ENCODE measurements at regions not wholly inside any gene's neighbourhood (a gene's known extent, or its start where the extent isn't known, plus 50 kb on each side); places are given as distances from the start of the nearest gene placed in this dataset.

DNA sequence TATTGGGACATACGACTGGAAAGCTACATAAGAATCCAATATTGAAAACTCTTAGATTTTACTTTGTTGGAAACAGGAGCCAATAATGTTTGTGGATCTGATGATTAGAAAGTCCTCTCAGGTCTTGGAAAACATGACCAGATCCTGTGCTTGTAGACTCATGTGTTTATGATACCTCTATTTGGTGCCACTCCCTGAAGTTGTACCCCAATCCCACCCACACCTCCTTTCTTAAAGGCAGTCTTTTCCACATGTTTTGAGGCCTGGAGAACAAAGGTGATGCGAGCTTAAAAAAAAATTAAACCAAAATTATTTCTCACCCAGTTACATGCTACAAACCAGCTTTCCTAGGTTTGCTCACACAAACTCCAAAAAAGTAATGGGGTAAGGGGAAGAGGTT, 262.7 kb downstream of the PTTG2 start:
- DNase-seq (no peak), ATAC-seq (ENCODE audit: low read depth) (no peak)
- Histone ChIP-seq H2AFZ (replicated peaks; ENCODE audit: low read length, poor library complexity) (no peak overlapping the region), H2AK5ac (ENCODE audit: low read depth, low read length) (no peak overlapping the region), H4K91ac (ENCODE audit: insufficient read depth, low read depth, low read length) (no peak overlapping the region), H3K23ac (ENCODE audit: low read depth, low read length) (no peak overlapping the region), H2AK9ac (replicated peaks; ENCODE audit: low read depth, low read length, poor library complexity) (no peak overlapping the region), H2BK20ac (ENCODE audit: low read depth, low read length) (no peak overlapping the region), H3K79me1 (ENCODE audit: low read depth in 1 of 2, low read length in 2 of 2) (no peaks in the 10 kb centered on the region), H3K36me3 (ENCODE audit: control insufficient read depth, insufficient read depth, low read length) (no peaks in the 10 kb centered on the region), H2BK15ac (ENCODE audit: low read depth, low read length) (no peak overlapping the region), H3K27ac (ENCODE audit: insufficient read depth, low read length) (no peak overlapping the region), H3K4me2 (ENCODE audit: low read depth, low read length) (no peak overlapping the region), H3K4me1 (ENCODE audit: control insufficient read depth, insufficient read depth, low read length) (no peaks in the 10 kb centered on the region), H3K9me3 (ENCODE audit: control insufficient read depth, insufficient read depth, low read length) (no peaks in the 10 kb centered on the region), H3K18ac (ENCODE audit: low read depth, low read length) (no peak overlapping the region), H4K20me1 (ENCODE audit: insufficient read depth, low read length) (no peaks in the 10 kb centered on the region), H3K9me1 (ENCODE audit: insufficient read depth, low read length) (no peaks in the 10 kb centered on the region), H2BK120ac (ENCODE audit: low read depth, low read length) (no peak overlapping the region), H3K4ac (ENCODE audit: low read depth, low read length) (no peak overlapping the region), H3K9ac (ENCODE audit: low read depth, low read length) (no peak overlapping the region), H4K5ac (ENCODE audit: low read depth, low read length) (no peak overlapping the region), H4K8ac (ENCODE audit: low read depth in 2 of 2, low read length in 2 of 2) (no peak overlapping the region), H2BK5ac (ENCODE audit: low read depth, low read length, poor library complexity, severe bottlenecking) (no peak overlapping the region), H3K14ac (replicated peaks; ENCODE audit: low read depth, low read length) (no peak overlapping the region), H3K4me3 (ENCODE audit: insufficient read depth, low read depth, low read length) (no peak overlapping the region), H3K27me3 (ENCODE audit: control insufficient read depth, insufficient read depth, low read length) (peaks cover 18% of the 10 kb centered on the region), H3K56ac (ENCODE audit: extremely low read depth, insufficient read depth, low read length) (no peak overlapping the region)
- in situ Hi-C loops (cut with MboI; ENCODE audit: low sequenced_read_pairs): no loop called here
- no CpG with 5 or more reads among the region's 2 CpGs for WGBS, 2 experiments (ENCODE audit: extremely low coverage in 2 of 2, insufficient read length in 1 of 2)
- intact Hi-C loops (cut with micrococcal nuclease): no loop called here
- CTCF ChIA-PET: no interaction called here
- dilution Hi-C loops (cut with HindIII; ENCODE audit: low sequenced_read_pairs, unreplicated experiment): no loop called here
- POLR2A ChIA-PET (ENCODE audit: unreplicated experiment): no interaction called here
- no TSS peak for BruUV-seq (replicated peaks)
- TF ChIP-seq RFX5 (IDR thresholded peaks at IDR 0.05; ENCODE audit: low read depth, low read length) (no peak), NFE2L2 (IDR thresholded peaks at IDR 0.05; ENCODE audit: low read depth, low read length) (no peak), MXI1 (IDR thresholded peaks at IDR 0.05; ENCODE audit: borderline replicate concordance, low read depth, low read length) (no peak), BHLHE40 (IDR thresholded peaks at IDR 0.05; ENCODE audit: low read depth, low read length) (no peak), RCOR1 (IDR thresholded peaks at IDR 0.05; ENCODE audit: insufficient replicate concordance, low read length) (no peak), CEBPB (IDR thresholded peaks at IDR 0.05; ENCODE audit: low read depth, low read length) (no peak), CHD1 (IDR thresholded peaks at IDR 0.05; ENCODE audit: low read depth, low read length) (no peak), SMC3 (IDR thresholded peaks at IDR 0.05; ENCODE audit: low read depth, low read length) (no peak)

All from IMR-90 (cell line).